ENCODE measurements at regions not wholly inside any gene's neighbourhood (a gene's known extent, or its start where the extent isn't known, plus 50 kb on each side); places are given as distances from the start of the nearest gene placed in this dataset.

DNA sequence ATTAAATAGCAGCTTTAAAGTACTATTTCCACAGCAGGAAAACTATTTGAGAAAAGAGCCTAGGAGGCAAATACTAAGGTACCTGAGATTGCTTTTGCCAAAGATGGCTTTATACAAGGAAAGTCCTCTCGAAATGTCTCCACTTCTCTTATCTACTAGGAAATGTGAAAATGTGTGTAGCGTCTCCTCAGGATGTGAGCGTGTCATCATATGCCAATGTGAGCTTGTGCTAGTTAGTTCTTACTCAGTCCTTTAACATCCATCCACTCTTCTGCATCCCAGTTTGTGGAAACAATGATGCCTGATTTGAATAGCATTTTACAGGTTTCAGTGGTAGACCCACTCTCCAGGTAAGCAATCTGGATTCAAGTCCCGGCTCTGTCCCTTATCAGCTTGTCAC is 421.0 kb downstream of the DYNC2H1 start:
- TF ChIP-seq, protein P1, sequence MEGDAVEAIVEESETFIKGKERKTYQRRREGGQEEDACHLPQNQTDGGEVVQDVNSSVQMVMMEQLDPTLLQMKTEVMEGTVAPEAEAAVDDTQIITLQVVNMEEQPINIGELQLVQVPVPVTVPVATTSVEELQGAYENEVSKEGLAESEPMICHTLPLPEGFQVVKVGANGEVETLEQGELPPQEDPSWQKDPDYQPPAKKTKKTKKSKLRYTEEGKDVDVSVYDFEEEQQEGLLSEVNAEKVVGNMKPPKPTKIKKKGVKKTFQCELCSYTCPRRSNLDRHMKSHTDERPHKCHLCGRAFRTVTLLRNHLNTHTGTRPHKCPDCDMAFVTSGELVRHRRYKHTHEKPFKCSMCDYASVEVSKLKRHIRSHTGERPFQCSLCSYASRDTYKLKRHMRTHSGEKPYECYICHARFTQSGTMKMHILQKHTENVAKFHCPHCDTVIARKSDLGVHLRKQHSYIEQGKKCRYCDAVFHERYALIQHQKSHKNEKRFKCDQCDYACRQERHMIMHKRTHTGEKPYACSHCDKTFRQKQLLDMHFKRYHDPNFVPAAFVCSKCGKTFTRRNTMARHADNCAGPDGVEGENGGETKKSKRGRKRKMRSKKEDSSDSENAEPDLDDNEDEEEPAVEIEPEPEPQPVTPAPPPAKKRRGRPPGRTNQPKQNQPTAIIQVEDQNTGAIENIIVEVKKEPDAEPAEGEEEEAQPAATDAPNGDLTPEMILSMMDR (conservative IDR thresholded peaks at IDR 0.05) = no peak
- Mint-ChIP-seq H3K4me3 (no peak overlapping the region), H3K9me3 (no peaks in the 10 kb centered on the region), H3K27me3 (ENCODE audit: low read depth) (no peaks in the 10 kb centered on the region), H3K27ac (ENCODE audit: unreplicated experiment) (no peak overlapping the region), H3K36me3 (ENCODE audit: low read depth) (no peaks in the 10 kb centered on the region), H3K4me1 (no peaks in the 10 kb centered on the region)
- no peak for DNase-seq (ENCODE audit: low read depth, low spot score)

DNA sequence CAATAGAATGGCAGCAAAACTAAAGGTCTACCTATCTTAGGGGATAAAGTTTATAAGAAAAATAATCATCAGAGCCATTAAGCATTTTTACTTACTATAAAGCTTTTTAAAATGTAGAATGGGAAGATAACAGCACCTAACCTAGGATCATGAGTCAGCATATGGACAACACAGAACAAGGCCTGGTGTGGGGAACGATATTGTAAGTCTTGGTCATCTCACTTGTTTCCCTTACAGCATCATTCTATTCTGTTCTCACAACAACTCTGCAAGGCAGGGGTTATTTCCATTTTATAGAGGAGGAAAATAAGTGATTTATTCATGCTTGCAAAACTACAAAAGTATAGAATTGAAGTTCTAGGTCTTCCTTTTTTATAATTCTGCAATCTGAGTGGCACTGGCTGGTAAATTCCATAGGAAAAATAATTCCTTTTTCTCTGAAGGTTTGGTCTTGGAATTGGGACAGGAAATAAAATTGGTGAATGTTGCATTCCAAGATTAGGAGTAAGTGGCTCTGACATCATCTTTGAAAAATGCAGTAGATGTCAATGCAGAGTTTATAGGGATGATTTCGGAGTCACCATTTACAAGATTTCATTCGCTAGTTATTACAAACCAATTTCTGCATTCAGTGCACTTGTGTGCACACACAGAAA is 423.0 kb downstream of the DYNC2H1 start:
- H3K9me3 Mint-ChIP-seq = no peaks in the 10 kb centered on the region
- peaks cover 8% of the 10 kb centered on the region for H3K4me1 Mint-ChIP-seq
- DNase-seq (ENCODE audit: low read depth, low spot score) = no peak
- H3K4me3 Mint-ChIP-seq = no peak overlapping the region
- no peak overlapping the region for H3K27ac Mint-ChIP-seq (ENCODE audit: unreplicated experiment)
- no peaks in the 10 kb centered on the region for H3K36me3 Mint-ChIP-seq (ENCODE audit: low read depth)
- TF ChIP-seq, protein P1 (conservative IDR thresholded peaks at IDR 0.05) = no peak
- no peaks in the 10 kb centered on the region for H3K27me3 Mint-ChIP-seq (ENCODE audit: low read depth)

DNA sequence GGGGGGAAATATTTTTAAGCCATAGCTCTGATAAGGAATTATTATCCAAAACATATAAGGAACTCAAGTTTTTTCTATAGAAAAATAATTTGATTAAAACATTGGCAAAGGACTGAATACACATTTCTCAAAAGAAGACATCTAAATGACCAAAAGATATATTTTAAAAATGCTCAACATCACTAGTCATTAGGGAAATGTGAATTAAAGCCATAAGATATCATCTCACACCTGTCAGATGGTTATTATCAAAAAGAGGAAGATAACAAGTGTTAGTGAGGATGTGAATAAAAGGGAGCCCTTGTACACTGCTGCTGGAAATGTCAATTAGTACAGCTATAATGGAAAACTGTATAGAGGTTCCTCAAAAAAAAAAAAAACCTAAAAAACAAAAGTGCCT is 425.0 kb downstream of the DYNC2H1 start:
- DNase-seq (ENCODE audit: low read depth, low spot score) = no peak
- Mint-ChIP-seq H3K4me1 (peaks cover 15% of the 10 kb centered on the region), H3K4me3 (no peak overlapping the region), H3K36me3 (ENCODE audit: low read depth) (no peaks in the 10 kb centered on the region), H3K27me3 (ENCODE audit: low read depth) (no peaks in the 10 kb centered on the region), H3K27ac (ENCODE audit: unreplicated experiment) (no peak overlapping the region), H3K9me3 (no peaks in the 10 kb centered on the region)
- TF ChIP-seq, protein P1 (conservative IDR thresholded peaks at IDR 0.05) = no peak

DNA sequence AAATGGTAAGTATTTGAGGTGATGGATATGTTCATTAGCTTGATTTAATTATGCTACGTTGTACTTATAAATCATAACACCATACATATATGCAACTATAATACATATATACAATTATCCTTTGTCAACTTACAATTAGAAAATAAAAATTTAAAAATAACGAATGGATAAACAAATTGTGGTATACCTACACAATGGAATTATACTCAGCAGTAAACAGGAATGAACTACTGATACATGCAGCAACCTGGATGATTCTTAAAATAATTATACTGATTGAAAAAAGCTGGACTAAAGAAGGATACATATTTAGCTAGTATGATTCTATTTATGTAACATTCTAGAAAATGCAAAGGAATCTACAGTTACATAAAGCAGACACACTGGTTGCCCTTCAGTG is 425.7 kb downstream of the DYNC2H1 start:
- Mint-ChIP-seq H3K27me3 (ENCODE audit: low read depth) (no peaks in the 10 kb centered on the region), H3K4me3 (no peak overlapping the region), H3K9me3 (no peaks in the 10 kb centered on the region), H3K27ac (ENCODE audit: unreplicated experiment) (no peak overlapping the region), H3K4me1 (peaks cover 15% of the 10 kb centered on the region), H3K36me3 (ENCODE audit: low read depth) (no peaks in the 10 kb centered on the region)
- no peak for DNase-seq (ENCODE audit: low read depth, low spot score)
- TF ChIP-seq, protein P1 (conservative IDR thresholded peaks at IDR 0.05) = no peak

DNA sequence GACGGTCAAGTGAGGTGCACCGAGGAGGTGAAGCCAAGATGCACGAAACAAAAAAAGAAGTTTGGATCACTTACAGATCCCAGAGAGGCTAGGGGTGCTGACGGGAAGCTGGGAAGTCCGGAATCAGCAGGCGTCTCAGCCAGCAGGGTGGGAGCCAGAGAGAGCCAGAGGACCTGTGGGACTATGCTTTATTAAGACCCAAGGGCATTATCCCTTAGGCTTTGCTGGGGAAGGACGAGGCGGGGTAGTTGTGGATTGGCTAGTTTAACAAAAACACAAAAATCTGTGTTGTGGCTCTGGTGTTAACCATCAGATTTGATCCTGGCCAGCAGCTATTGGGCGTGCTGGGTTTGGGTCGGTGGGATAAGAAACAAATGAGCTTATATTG is 427.1 kb downstream of the DYNC2H1 start:
- Mint-ChIP-seq H3K4me1 (peaks cover 15% of the 10 kb centered on the region), H3K27me3 (ENCODE audit: low read depth) (no peaks in the 10 kb centered on the region), H3K36me3 (ENCODE audit: low read depth) (no peaks in the 10 kb centered on the region), H3K4me3 (no peak overlapping the region), H3K9me3 (peaks cover 8% of the 10 kb centered on the region), H3K27ac (ENCODE audit: unreplicated experiment) (no peak overlapping the region)
- TF ChIP-seq, protein P1 (conservative IDR thresholded peaks at IDR 0.05) = no peak
- DNase-seq (ENCODE audit: low read depth, low spot score) = no peak
